SK-N-SH (cell line): ENCODE measurements at regions not wholly inside any gene's neighbourhood (a gene's known extent, or its start where the extent isn't known, plus 50 kb on each side); places are given as distances from the start of the nearest gene placed in this dataset.

Source experiments
- CHD2 ChIP-seq: fragments of 150-350 bp; IDR thresholded peaks from 2 replicates; pipeline ENCODE4 v1.6.1; 2018; ENCODE audit warnings: low read length; ENCODE audit not compliant: partially characterized antibody
- EP300 ChIP-seq, 2 experiments: IDR thresholded peaks; 2 replicates each; pipeline versions ENCODE4 v1.4.0 to v1.6.1; 2012; ENCODE audit warnings: borderline replicate concordance in 1 of 2, low read depth in 1 of 2, low read length in 1 of 2
- EZH2phosphoT487 ChIP-seq: fragments of 200-600 bp; sonication (generic); IDR thresholded peaks from 2 replicates; pipeline ENCODE4 v1.6.1; 2017; ENCODE audit warnings: low read depth, mixed run types, mild to moderate bottlenecking, antibody characterized with exemption, moderate library complexity, borderline replicate concordance
- TAF1 ChIP-seq: IDR thresholded peaks from 2 replicates; pipeline ENCODE4 v1.6.1; 2012; ENCODE audit warnings: low read depth, mild to moderate bottlenecking, low read length, moderate library complexity, borderline replicate concordance
- TCF12 ChIP-seq: IDR thresholded peaks from 2 replicates; pipeline ENCODE4 v1.4.0; 2012
- YY1 ChIP-seq: IDR thresholded peaks from 2 replicates; pipeline ENCODE4 v1.4.0; 2012; ENCODE audit warnings: low read depth, mild to moderate bottlenecking
- TF ChIP-seq, protein P1 (sequence below): fragments of 200-600 bp; sonication (generic); IDR thresholded peaks from 2 replicates; pipeline ENCODE4 v1.6.1; 2017; ENCODE audit warnings: antibody characterized with exemption, mild to moderate bottlenecking, moderate library complexity
- TF ChIP-seq, protein P2 (sequence below): IDR thresholded peaks from 2 replicates; pipeline ENCODE4 v1.6.1; 2012; ENCODE audit warnings: mild to moderate bottlenecking, low read depth, low read length, moderate library complexity
- TF ChIP-seq, protein P3 (sequence below): fragments of 150-350 bp; IDR thresholded peaks from 2 replicates; pipeline ENCODE4 v1.6.1; 2017; ENCODE audit warnings: antibody characterized with exemption, low read length, low read depth, borderline replicate concordance

DNA sequence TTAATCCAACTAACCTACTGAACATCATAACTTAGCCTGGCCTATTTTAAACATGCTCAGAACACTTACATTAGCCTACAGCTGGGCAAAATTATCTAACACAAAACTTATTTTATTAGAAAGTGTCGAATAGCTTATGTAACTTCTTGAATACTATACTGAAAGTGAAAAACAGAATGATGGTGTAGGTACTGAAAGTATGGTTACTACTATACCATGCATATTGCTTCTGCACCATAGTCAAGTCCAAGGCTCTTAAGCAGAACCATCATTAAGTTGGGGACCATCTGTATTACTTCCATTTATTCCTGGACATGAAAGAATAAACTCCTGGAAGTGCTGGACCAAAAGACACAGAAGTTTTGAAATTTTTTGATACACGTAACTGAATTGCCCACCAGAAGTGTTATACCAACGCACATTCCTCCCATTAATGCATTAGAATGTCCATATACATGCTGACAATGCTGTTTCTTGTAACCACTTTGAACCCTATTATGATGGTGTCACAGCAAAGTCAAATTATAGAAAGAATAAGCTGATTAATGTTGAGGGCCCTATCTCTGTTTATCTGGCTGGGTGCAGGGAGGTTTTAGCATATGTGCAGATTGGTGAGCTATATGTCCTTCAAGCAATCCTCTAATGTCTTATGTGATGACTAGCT, 375.7 kb downstream of the ACTL7B start:
- TF ChIP-seq, protein P1, sequence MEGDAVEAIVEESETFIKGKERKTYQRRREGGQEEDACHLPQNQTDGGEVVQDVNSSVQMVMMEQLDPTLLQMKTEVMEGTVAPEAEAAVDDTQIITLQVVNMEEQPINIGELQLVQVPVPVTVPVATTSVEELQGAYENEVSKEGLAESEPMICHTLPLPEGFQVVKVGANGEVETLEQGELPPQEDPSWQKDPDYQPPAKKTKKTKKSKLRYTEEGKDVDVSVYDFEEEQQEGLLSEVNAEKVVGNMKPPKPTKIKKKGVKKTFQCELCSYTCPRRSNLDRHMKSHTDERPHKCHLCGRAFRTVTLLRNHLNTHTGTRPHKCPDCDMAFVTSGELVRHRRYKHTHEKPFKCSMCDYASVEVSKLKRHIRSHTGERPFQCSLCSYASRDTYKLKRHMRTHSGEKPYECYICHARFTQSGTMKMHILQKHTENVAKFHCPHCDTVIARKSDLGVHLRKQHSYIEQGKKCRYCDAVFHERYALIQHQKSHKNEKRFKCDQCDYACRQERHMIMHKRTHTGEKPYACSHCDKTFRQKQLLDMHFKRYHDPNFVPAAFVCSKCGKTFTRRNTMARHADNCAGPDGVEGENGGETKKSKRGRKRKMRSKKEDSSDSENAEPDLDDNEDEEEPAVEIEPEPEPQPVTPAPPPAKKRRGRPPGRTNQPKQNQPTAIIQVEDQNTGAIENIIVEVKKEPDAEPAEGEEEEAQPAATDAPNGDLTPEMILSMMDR: no peak
- TF ChIP-seq TCF12 (no peak), CHD2 (no peak), EP300 (IDR thresholded peaks at IDR 0.05; ENCODE audit: borderline replicate concordance in 1 of 2, low read depth in 1 of 2, low read length in 1 of 2) (no peak), YY1 (no peak), EZH2phosphoT487 (no peak), TAF1 (no peak)
- TF ChIP-seq, protein P2, sequence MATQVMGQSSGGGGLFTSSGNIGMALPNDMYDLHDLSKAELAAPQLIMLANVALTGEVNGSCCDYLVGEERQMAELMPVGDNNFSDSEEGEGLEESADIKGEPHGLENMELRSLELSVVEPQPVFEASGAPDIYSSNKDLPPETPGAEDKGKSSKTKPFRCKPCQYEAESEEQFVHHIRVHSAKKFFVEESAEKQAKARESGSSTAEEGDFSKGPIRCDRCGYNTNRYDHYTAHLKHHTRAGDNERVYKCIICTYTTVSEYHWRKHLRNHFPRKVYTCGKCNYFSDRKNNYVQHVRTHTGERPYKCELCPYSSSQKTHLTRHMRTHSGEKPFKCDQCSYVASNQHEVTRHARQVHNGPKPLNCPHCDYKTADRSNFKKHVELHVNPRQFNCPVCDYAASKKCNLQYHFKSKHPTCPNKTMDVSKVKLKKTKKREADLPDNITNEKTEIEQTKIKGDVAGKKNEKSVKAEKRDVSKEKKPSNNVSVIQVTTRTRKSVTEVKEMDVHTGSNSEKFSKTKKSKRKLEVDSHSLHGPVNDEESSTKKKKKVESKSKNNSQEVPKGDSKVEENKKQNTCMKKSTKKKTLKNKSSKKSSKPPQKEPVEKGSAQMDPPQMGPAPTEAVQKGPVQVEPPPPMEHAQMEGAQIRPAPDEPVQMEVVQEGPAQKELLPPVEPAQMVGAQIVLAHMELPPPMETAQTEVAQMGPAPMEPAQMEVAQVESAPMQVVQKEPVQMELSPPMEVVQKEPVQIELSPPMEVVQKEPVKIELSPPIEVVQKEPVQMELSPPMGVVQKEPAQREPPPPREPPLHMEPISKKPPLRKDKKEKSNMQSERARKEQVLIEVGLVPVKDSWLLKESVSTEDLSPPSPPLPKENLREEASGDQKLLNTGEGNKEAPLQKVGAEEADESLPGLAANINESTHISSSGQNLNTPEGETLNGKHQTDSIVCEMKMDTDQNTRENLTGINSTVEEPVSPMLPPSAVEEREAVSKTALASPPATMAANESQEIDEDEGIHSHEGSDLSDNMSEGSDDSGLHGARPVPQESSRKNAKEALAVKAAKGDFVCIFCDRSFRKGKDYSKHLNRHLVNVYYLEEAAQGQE: no peak
- TF ChIP-seq, protein P3, sequence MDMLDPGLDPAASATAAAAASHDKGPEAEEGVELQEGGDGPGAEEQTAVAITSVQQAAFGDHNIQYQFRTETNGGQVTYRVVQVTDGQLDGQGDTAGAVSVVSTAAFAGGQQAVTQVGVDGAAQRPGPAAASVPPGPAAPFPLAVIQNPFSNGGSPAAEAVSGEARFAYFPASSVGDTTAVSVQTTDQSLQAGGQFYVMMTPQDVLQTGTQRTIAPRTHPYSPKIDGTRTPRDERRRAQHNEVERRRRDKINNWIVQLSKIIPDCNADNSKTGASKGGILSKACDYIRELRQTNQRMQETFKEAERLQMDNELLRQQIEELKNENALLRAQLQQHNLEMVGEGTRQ: no peak
